K562 (cell line): ENCODE measurements at regions not wholly inside any gene's neighbourhood (a gene's known extent, or its start where the extent isn't known, plus 50 kb on each side); places are given as distances from the start of the nearest gene placed in this dataset.

ENCODE experiments used
- E2F4 ChIP-seq: sonication (generic); formaldehyde crosslinking; IDR thresholded peaks from 2 replicates; pipeline ENCODE4 v1.8.0; 2022; ENCODE audit warnings: mild to moderate bottlenecking, low read depth, missing genetic modification reagents
- GABPB1 ChIP-seq: sonication (generic); formaldehyde crosslinking; IDR thresholded peaks from 2 replicates; pipeline ENCODE4 v1.8.0; 2022; ENCODE audit warnings: mild to moderate bottlenecking, missing genetic modification reagents
- GATAD2B ChIP-seq: fragments of 450-650 bp; IDR thresholded peaks from 2 replicates; pipeline ENCODE4 v1.6.1; 2017; ENCODE audit warnings: mild to moderate bottlenecking, borderline replicate concordance
- KAT7 ChIP-seq: sonication (generic); formaldehyde crosslinking; IDR thresholded peaks from 2 replicates; pipeline ENCODE4 v1.8.0; 2022; ENCODE audit warnings: missing genetic modification reagents, mild to moderate bottlenecking, borderline replicate concordance
- KDM4B ChIP-seq, 2 experiments: fragments of 450-650 bp in 1 of 2; sonication (generic) in 1 of 2; IDR thresholded peaks; 2 replicates each; pipeline ENCODE4 v1.6.1; 2016 to 2017; ENCODE audit warnings: borderline replicate concordance in 2 of 2, antibody characterized with exemption in 1 of 2, low read depth in 1 of 2, mild to moderate bottlenecking in 1 of 2
- NR2C2 ChIP-seq, 2 experiments: fragments of 200-800 bp in 1 of 2; sonication (Bioruptor generic) in 1 of 2; sonication (generic) in 1 of 2; formaldehyde crosslinking in 1 of 2; IDR thresholded peaks; 2 replicates each; pipeline versions ENCODE4 v1.6.1 to v1.8.0; 2016 to 2022; ENCODE audit warnings: mild to moderate bottlenecking in 1 of 2, missing compliant biosample characterization in 1 of 2, missing genetic modification characterization in 1 of 2, missing genetic modification reagents in 1 of 2
- RCOR1 ChIP-seq, 2 experiments: IDR thresholded peaks; 2 replicates each; pipeline ENCODE4 v1.6.1; 2012; ENCODE audit warnings: low read depth in 2 of 2, low read length in 2 of 2, borderline replicate concordance in 1 of 2, improper control_type of control experiment in 1 of 2
- REST ChIP-seq, 2 experiments: fragments of 450-650 bp; formaldehyde crosslinking in 1 of 2; IDR thresholded peaks; 2 replicates each; pipeline versions ENCODE4 v1.4.0 to v1.6.1; 2014 to 2020; ENCODE audit warnings: mild to moderate bottlenecking in 2 of 2, borderline replicate concordance in 1 of 2, low read depth in 1 of 2
- SP1 ChIP-seq: sonication (generic); formaldehyde crosslinking; IDR thresholded peaks from 2 replicates; pipeline ENCODE4 v1.8.1; 2022; ENCODE audit warnings: mild to moderate bottlenecking, missing genetic modification reagents
- TAF1 ChIP-seq: IDR thresholded peaks from 2 replicates; pipeline ENCODE4 v1.6.1; 2011; ENCODE audit warnings: mild to moderate bottlenecking, low read length, moderate library complexity; ENCODE audit not compliant: insufficient read depth, control insufficient read depth, severe bottlenecking; ENCODE audit errors: extremely low read depth
- ZNF124 ChIP-seq: sonication (generic); formaldehyde crosslinking; IDR thresholded peaks from 2 replicates; pipeline ENCODE4 v1.8.1; 2022; ENCODE audit warnings: missing genetic modification reagents
- ZNF407 ChIP-seq: fragments of 450-650 bp; IDR thresholded peaks from 2 replicates; pipeline ENCODE4 v1.6.1; 2016; ENCODE audit warnings: low read depth
- ZNF584 ChIP-seq: fragments of 200-800 bp; sonication (Bioruptor generic); IDR thresholded peaks from 2 replicates; pipeline ENCODE4 v1.6.1; 2016; ENCODE audit warnings: low read depth, mild to moderate bottlenecking, missing genetic modification characterization, missing compliant biosample characterization

- TF ChIP-seq ZNF124 (CRISPR knock-in tag): no peak
- no peak for TF ChIP-seq REST (IDR thresholded peaks at IDR 0.05; ENCODE audit: borderline replicate concordance)
- TF ChIP-seq REST (CRISPR knock-in tag; IDR thresholded peaks at IDR 0.05; ENCODE audit: low read depth): no peak
- TF ChIP-seq ZNF584 (CRISPR knock-in tag): no peak
- TF ChIP-seq SP1 (CRISPR knock-in tag): no peak
- TF ChIP-seq KDM4B (IDR thresholded peaks at IDR 0.05; ENCODE audit: borderline replicate concordance in 2 of 2, low read depth in 1 of 2): no peak
- TF ChIP-seq RCOR1 (IDR thresholded peaks at IDR 0.05; ENCODE audit: borderline replicate concordance in 1 of 2, low read depth in 2 of 2, low read length in 2 of 2): no peak
- TF ChIP-seq NR2C2 (CRISPR knock-in tag; IDR thresholded peaks at IDR 0.05): no peak
- TF ChIP-seq NR2C2 (tag; IDR thresholded peaks at IDR 0.05): no peak
- TF ChIP-seq GATAD2B: no peak
- TF ChIP-seq ZNF407: no peak
- TF ChIP-seq TAF1: no peak
- no peak for TF ChIP-seq E2F4 (CRISPR knock-in tag)
- no peak for TF ChIP-seq GABPB1 (CRISPR knock-in tag)
- no peak for TF ChIP-seq KAT7 (CRISPR knock-in tag)
Observed at GRCh38 chr10:9645928-9646600, 1371.6 kb upstream of the CELF2 start.
